GM12873 (cell line): ENCODE measurements at regions not wholly inside any gene's neighbourhood (a gene's known extent, or its start where the extent isn't known, plus 50 kb on each side); places are given as distances from the start of the nearest gene placed in this dataset.

Experiments
- CTCF ChIP-seq: IDR thresholded peaks from 2 replicates; pipeline ENCODE4 v1.5.1; 2012; ENCODE audit warnings: low read depth, mild to moderate bottlenecking, moderate library complexity, low read length, control low read depth; ENCODE audit not compliant: insufficient read depth; ENCODE audit errors: missing control alignments

DNA sequence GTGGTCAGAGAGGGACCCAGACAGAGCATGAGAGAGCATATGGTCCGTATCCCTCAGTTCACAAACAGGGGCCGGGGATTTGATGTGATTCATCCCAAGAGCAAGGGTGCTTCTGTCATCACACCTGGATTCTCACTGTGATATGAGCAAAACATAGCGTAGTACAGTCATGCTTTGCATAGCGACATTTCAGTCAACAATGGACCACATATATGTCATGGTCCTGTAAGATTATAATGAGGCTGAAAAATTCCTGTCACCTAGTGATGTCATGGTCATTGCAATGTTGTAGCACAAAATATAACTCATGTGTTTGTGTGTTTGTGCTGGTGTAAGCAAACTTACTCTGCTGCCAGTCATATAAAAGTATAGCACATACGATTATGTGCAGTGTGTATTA, 207.4 kb upstream of the CDH13 start:
- no peak for TF ChIP-seq CTCF

- no peak for TF ChIP-seq CTCF
Observed at GRCh38 chr16:82414476-82414875, 212.3 kb upstream of the CDH13 start.

DNA sequence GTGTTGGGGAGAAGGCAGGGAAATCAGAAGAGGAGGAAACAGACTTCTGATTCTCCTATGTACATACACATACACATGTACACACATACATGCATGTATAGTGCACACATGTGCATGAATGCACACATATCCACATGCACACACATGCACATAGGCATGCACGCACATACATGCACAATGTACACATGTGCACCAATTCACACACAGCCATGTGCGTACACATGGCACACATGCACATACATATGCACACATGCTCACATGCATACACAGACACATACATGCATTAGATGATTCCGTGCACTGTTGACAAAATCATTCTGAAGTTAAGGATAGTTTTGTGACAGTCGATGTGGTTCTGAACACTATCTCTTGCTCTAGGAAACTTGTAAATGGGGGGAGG, 214.0 kb upstream of the CDH13 start:
- no peak for TF ChIP-seq CTCF

GRCh38 chr16:82405736-82406135, 221.0 kb upstream of the CDH13 start:
- TF ChIP-seq CTCF, result no peak

DNA sequence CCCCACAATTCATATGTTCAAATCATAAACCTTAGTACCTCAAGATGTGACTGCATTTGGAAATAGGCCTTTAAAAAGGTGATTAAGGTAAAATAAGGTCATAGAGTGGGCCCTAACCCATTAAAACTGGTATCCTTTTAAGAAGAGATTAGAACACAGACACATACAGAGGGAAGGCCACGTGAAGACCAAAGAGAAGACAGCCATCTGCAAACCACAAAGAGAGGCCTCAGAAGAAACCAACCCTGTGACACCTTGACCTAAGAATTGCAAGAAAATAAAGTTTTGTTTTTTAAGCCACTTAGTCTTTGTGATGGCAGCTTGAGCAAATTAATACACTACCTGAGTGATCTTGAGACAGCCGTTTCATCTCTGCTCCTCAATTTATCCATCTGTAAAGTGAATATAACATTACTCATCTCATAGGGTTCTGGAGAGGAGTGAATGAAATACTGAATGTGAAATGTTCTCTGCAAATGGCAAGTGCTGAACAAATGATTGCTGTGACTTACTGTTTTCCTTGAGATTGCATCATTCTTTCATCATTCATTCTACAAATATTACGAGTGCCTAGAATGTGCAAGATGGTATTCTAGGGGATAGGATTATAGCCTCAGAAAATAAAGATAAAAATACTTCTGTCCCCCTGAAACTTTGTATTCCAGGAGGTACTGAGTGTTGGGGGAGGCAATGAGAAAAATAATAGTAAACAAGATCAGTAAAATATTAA, 222.0 kb upstream of the CDH13 start:
- TF ChIP-seq CTCF, result no peak

DNA sequence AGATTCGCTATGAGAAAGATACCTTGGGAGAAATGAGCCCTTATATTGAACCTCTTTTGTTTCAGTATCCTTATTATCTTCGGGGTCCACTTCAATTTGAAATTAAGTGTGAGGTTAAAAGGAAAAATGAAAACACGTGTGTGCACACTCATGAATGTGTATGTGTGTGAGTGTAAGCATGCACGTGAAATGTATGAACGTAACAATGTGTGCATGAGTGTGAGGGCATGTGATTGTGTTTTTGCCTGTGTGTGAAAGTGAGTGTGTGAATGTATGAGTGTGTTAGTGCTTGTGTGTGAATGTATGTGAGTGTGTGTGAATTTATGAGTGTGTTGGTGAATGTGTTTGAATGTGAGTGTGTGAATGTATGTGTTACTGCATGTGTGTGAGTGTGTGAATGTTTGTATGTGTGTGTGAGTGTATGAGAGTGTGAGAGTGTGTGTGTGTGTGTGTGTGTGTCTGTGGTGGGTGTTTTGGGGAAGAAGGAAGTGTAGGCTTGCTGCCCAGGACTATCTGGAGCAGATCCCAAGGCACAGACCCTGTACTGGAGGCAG, 224.0 kb upstream of the CDH13 start:
- no peak for TF ChIP-seq CTCF

DNA sequence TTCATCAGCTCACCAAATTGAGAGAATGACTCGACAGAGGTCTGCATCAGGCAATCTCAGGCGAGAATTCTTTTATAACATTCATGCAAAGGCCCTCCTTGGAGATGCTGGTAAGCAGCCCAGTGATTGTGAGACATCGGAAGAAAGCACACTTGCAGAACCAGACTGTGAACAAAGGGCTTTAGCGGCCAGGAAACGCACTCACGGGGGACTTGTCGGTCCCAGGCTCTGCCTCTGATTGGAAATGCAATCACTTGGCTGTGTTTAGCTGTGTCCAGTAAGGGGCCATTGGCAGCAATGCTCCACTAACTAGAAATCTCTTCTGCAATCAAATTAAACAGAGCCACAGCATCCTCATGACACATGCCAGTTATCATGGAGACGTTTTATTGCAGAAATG, 226.7 kb upstream of the CDH13 start:
- TF ChIP-seq CTCF, result no peak
